GM12873 (cell line): ENCODE measurements at regions not wholly inside any gene's neighbourhood (a gene's known extent, or its start where the extent isn't known, plus 50 kb on each side); places are given as distances from the start of the nearest gene placed in this dataset.

ENCODE experiments used
- TF ChIP-seq, protein P1 (sequence below): IDR thresholded peaks from 2 replicates; pipeline ENCODE4 v1.5.1; 2012; ENCODE audit warnings: low read depth, mild to moderate bottlenecking, moderate library complexity, low read length, control low read depth; ENCODE audit not compliant: insufficient read depth; ENCODE audit errors: missing control alignments

DNA sequence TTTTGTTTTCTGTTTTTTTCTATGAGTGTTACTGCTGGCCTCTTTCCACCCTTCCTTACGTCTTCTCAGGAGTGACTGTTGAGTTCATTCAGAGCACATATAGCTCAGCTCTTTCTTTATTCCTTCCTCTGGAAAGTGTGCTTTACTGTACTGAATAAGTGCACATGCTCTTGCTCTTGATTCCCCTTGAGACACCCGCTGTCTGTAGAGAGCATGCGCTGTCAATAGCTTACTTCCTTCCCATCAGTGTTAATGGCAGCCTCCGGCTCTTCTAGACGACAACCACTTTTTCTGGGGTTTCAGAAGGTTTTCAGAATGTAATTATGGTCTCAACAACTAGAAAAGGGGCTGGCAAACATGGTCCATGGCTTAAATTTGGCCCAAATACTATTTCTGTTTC, 504.9 kb downstream of the C4orf33 start:
- TF ChIP-seq, protein P1, sequence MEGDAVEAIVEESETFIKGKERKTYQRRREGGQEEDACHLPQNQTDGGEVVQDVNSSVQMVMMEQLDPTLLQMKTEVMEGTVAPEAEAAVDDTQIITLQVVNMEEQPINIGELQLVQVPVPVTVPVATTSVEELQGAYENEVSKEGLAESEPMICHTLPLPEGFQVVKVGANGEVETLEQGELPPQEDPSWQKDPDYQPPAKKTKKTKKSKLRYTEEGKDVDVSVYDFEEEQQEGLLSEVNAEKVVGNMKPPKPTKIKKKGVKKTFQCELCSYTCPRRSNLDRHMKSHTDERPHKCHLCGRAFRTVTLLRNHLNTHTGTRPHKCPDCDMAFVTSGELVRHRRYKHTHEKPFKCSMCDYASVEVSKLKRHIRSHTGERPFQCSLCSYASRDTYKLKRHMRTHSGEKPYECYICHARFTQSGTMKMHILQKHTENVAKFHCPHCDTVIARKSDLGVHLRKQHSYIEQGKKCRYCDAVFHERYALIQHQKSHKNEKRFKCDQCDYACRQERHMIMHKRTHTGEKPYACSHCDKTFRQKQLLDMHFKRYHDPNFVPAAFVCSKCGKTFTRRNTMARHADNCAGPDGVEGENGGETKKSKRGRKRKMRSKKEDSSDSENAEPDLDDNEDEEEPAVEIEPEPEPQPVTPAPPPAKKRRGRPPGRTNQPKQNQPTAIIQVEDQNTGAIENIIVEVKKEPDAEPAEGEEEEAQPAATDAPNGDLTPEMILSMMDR, result no peak

DNA sequence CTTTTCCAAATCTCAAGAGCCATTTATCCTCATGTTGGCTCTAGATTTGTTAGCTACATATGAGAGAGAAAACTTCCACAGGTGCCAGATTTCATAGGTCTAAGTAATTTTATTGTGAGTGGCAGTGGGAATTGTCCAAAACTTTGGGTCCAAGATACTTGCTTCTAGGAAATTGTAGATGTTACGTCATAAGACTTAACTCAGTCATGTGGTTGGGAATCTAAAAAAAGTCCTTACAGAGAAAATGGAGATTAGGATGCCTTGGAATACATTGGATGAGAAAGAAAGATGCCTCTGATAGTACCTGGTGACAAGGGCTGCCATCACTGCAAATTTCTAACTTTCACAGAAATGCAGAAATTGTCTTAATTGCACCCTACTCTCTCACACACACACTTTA, 506.5 kb downstream of the C4orf33 start:
- TF ChIP-seq, protein P1, result no peak

DNA sequence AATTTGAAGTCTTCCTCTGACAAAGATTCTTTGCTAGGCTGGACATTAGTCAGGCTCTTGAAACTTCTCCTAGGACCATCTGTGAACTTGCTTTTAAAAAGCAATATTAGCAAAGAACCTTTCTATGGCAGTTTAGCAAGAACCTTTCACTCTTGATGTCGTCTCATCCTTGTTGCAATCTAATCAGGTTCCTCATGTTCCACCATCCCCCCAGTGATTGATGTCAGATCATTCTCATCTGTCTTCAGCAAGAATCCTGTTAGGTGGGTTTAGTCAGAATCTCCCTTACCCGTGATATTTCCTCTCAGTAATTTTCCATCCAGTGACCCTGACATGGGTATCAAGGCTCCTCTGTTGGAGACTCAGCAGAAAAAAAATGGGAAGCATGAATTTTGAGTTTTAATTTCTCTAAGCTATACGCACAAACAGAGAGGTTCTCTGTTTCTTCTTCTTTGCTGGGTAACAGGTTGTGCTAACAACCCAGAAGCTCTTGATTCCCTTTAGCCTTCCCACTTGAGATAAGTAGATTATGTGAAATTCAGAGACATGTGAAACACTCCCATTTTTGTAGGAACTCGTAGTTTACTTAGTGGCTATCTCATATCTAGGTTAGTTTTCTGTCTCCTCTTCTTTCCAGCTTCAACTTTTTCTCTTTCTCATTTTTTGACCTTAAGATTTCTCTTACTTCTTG, 507.4 kb downstream of the C4orf33 start:
- TF ChIP-seq, protein P1, result no peak

DNA sequence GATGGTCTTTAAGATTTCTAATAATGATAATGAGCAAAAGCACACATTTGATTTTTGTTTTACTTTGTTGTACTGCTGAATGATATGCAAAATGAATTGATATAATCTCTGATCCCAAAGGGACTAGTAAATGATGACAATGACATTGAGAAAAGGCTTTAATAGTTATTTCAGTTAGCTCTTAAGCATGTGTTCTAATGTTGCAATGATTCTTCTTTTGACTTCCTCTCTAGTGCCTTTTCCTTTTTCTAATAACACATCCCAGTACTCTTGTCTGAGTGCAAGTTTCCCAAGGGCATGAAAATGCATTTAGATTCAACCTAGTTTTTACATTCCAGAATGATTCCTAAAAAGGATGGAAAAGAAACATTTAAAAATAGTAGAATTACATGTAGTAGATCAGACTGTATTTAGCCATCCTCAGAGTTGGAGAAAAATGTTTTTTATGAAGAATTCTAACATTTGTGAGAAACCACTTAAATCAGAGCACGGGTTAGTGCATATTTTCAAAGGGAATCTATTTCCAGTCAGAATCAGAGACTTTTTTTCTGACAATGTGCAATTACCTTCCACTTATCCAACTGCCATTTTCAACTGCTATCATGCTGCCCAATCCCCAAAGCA, 508.8 kb downstream of the C4orf33 start:
- TF ChIP-seq, protein P1, result no peak

DNA sequence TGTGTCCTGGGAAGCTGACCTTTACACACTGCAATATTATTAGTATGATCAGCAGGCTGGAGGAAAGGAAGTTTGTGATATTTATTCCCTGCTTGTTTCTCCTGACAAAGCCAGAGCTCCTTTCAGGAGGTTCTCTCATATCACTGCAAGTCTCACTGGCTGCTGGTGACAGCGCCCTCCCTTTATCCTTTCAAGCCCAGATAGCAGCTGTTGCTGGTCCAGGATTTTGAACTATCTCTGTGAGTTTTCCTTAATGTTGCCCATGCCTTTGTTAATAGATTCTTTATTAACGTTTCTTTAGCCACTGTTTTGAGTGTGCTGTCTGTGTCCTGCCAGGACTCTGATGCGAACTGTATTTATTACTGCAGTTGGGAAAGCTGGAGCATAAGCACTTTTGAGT, 518.7 kb downstream of the C4orf33 start:
- TF ChIP-seq, protein P1, result no peak

DNA sequence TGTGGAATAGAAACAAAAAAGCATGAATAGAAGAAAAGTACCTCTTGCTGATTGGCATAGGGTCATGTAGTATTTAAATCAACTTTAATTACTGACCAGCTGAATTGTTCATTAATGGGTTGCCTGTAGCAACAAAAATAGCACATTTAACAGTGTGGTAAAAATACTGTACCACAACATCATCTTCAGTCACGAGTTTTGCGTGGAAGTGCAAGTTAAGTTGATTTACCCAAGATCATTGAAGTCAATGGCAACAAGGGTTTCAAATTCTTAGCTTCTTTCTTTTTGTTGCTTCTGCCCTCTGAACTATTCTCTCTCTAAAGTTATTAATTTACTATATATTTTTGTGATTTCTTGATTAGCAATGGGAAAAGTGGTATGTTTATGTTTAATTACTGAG, 526.6 kb downstream of the C4orf33 start:
- TF ChIP-seq, protein P1, result no peak

DNA sequence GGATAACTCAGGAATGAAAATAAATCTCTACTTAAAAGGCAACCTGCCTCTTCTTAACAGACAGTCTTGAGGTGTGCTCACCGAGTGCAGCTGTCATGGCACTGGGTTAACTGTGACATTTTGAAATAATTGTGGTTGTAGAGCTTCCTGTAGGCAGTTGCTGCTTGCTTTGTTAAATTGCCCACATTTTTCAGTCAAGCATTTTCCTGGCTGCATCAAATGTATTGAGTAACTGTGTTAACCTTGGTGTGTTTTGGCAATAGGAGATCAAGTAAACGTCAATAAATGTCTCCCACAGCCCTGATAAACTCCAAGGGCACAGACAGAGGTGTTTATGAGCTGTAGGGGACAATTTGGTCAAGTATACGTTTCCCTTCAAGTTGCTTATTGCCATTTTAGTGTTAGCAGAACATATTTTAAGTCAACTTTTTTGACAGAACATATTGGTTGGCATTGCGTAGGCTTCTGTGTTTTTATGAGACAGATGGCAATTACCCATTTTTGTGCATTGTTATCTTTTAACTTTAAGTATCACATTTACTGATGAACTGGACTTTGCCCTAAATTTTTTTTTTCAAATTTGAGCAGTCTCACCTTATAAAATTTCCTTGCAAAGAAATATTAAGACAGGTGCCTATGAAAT, 527.4 kb downstream of the C4orf33 start:
- TF ChIP-seq, protein P1, result no peak
